ENCODE measurements at regions not wholly inside any gene's neighbourhood (a gene's known extent, or its start where the extent isn't known, plus 50 kb on each side); places are given as distances from the start of the nearest gene placed in this dataset.

DNA sequence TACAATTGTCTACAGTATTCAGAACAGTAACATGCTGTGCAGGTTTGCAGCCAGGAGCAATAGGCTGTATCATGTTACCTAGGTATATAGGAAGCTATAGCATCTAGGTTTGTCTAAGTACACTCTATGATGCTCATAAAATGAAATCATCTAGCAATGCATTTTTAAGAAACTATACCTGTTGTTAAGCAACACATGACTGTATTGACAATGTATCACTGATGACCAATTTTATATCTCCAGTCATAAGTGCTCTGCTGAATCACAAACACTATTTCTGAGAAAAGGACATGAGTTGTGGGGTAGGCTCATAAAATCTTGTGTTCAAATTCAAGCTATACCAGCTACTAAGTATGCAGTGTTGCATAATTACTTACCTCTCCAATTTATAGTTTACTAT is 501.3 kb downstream of the CD109 start:
- TF ChIP-seq, protein P1, sequence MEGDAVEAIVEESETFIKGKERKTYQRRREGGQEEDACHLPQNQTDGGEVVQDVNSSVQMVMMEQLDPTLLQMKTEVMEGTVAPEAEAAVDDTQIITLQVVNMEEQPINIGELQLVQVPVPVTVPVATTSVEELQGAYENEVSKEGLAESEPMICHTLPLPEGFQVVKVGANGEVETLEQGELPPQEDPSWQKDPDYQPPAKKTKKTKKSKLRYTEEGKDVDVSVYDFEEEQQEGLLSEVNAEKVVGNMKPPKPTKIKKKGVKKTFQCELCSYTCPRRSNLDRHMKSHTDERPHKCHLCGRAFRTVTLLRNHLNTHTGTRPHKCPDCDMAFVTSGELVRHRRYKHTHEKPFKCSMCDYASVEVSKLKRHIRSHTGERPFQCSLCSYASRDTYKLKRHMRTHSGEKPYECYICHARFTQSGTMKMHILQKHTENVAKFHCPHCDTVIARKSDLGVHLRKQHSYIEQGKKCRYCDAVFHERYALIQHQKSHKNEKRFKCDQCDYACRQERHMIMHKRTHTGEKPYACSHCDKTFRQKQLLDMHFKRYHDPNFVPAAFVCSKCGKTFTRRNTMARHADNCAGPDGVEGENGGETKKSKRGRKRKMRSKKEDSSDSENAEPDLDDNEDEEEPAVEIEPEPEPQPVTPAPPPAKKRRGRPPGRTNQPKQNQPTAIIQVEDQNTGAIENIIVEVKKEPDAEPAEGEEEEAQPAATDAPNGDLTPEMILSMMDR (IDR thresholded peaks at IDR 0.05) = no peak
- no peak for TF ChIP-seq EZH2 (IDR thresholded peaks at IDR 0.05)
